HepG2 (cell line): ENCODE measurements at regions not wholly inside any gene's neighbourhood (a gene's known extent, or its start where the extent isn't known, plus 50 kb on each side); places are given as distances from the start of the nearest gene placed in this dataset.

ENCODE experiments used
- ATAC-seq: fragments of 200-7000 bp; cut with Tn5 transposase; 3 replicates; pipeline ENCODE4 v1.9.1; 2020; ENCODE audit warnings: mild to moderate bottlenecking, moderate library complexity
- BruUV-seq: library from RNA; stranded (reverse); fragments of 400-500 nt; replicated peaks from 2 replicates; lab custom pipeline; 2021; lab: Mats Ljungman, UMichigan
- CTCF ChIA-PET: fragments of 300-600 bp; formaldehyde crosslinking; extraction: SDS; loops from one replicate; lab custom pipeline; 2021; ENCODE audit warnings: low total read pairs, inconsistent platforms, low intra/inter-chr PET ratio; lab: Yijun Ruan, JAX
- POLR2A ChIA-PET: fragments of 350-600 bp; sonication (Branson Sonifier 250); formaldehyde crosslinking; loops from one replicate; lab custom pipeline; 2020; ENCODE audit warnings: antibody characterized with exemption, inconsistent platforms; lab: Yijun Ruan, JAX
- DNase-seq: peaks from one replicate; pipeline ENCODE4 v3.0.0-alpha.2; 2015; ENCODE audit warnings: low spot score
- FAIRE-seq: peaks from 3 replicates; lab custom pipeline; 2011; peaks lifted over from hg19 to GRCh38; lab: Jason Lieb, UNC
- H2AFZ ChIP-seq: one replicate; pipeline ENCODE4 v1.6.1; 2011; ENCODE audit warnings: low read length, inconsistent platforms
- H3K27ac ChIP-seq: fragments of 300-600 bp; 3 replicates; pipeline ENCODE4 v1.8.0; 2011; ENCODE audit warnings: mixed run types, mild to moderate bottlenecking, mixed read lengths, low read length, inconsistent platforms; ENCODE audit not compliant: insufficient read depth; ENCODE audit errors: extremely low read length
- H3K27me3 ChIP-seq, 2 experiments: fragments of 200-600 bp in 1 of 2; 2 replicates in 1 of 2; 3 replicates in 1 of 2; pipeline versions ENCODE4 v1.6.0 to v1.8.0; 2011; ENCODE audit warnings: low read length in 2 of 2, mild to moderate bottlenecking in 2 of 2, moderate library complexity in 2 of 2, inconsistent platforms in 1 of 2; ENCODE audit not compliant: insufficient read depth in 2 of 2, control insufficient read depth in 1 of 2
- H3K36me3 ChIP-seq, 2 experiments: fragments of 200-600 bp in 1 of 2; replicated peaks in 1 of 2; 2 replicates in 1 of 2; 3 replicates in 1 of 2; pipeline versions ENCODE4 v1.5.1 to v1.8.0; 2011; ENCODE audit warnings: low read length in 2 of 2, inconsistent platforms in 1 of 2; ENCODE audit not compliant: insufficient read depth in 2 of 2, control insufficient read depth in 1 of 2
- H3K4me1 ChIP-seq: 2 replicates; pipeline ENCODE4 v1.5.1; 2012; ENCODE audit warnings: low read length, inconsistent platforms; ENCODE audit not compliant: insufficient read depth
- H3K4me2 ChIP-seq: 2 replicates; pipeline ENCODE4 v1.6.0; 2011; ENCODE audit warnings: low read depth, low read length, inconsistent platforms
- H3K4me3 ChIP-seq, 3 experiments: fragments of 200-600 bp in 1 of 3; sonication (generic), shearing (Covaris generic) in 1 of 3; replicated peaks in 1 of 3; 2 replicates each; pipeline ENCODE4 v1.5.1; 2011 to 2016; ENCODE audit warnings: low read length in 3 of 3, inconsistent platforms in 2 of 3, low read depth in 2 of 3, mild to moderate bottlenecking in 2 of 3, control low read depth in 1 of 3, mixed read lengths in 1 of 3; ENCODE audit not compliant: insufficient read depth in 1 of 3
- H3K79me2 ChIP-seq: one replicate; pipeline ENCODE4 v1.6.1; 2011; ENCODE audit warnings: low read length, inconsistent platforms; ENCODE audit not compliant: insufficient read depth
- H3K9ac ChIP-seq: 2 replicates; pipeline ENCODE4 v1.6.0; 2011; ENCODE audit warnings: mild to moderate bottlenecking, low read depth, low read length, inconsistent platforms; ENCODE audit not compliant: insufficient read depth
- H3K9me3 ChIP-seq: 2 replicates; pipeline ENCODE4 v1.5.1; 2012; ENCODE audit warnings: mild to moderate bottlenecking, low read length
- H4K20me1 ChIP-seq: 2 replicates; pipeline ENCODE4 v1.6.0; 2011; ENCODE audit warnings: inconsistent platforms, mild to moderate bottlenecking, low read length, moderate library complexity; ENCODE audit not compliant: insufficient read depth
- KLF16 ChIP-seq, 2 experiments: sonication (generic) in 1 of 2; formaldehyde crosslinking in 1 of 2; IDR thresholded peaks; 2 replicates each; pipeline versions ENCODE4 v1.6.1 to v1.8.0; 2016 to 2023; ENCODE audit warnings: missing genetic modification reagents in 2 of 2, missing compliant biosample characterization in 1 of 2
- PRDM15 ChIP-seq: sonication (generic); formaldehyde crosslinking; IDR thresholded peaks from 2 replicates; pipeline ENCODE4 v1.4.0; 2020; ENCODE audit warnings: missing genetic modification reagents
- RBM22 ChIP-seq: fragments of 200-400 bp; formaldehyde crosslinking; optimal IDR thresholded peaks from 2 replicates; pipeline ENCODE3; 2017; ENCODE audit warnings: mild to moderate bottlenecking, low read length, moderate library complexity
- REPIN1 ChIP-seq: sonication (generic); formaldehyde crosslinking; IDR thresholded peaks from 2 replicates; pipeline ENCODE4 v1.8.0; 2022; ENCODE audit warnings: missing genetic modification reagents, low read depth, mild to moderate bottlenecking, borderline replicate concordance
- RERE ChIP-seq: IDR thresholded peaks from 2 replicates; pipeline ENCODE4 v1.6.1; 2016; ENCODE audit warnings: low read depth, missing genetic modification reagents, missing compliant biosample characterization
- ZKSCAN5 ChIP-seq: sonication (generic); formaldehyde crosslinking; IDR thresholded peaks from 2 replicates; pipeline ENCODE4 v1.5.1; 2020; ENCODE audit warnings: mild to moderate bottlenecking, missing genetic modification reagents
- ZNF180 ChIP-seq: sonication (generic); formaldehyde crosslinking; IDR thresholded peaks from 2 replicates; pipeline ENCODE4 v1.4.0; 2020; ENCODE audit warnings: low read depth, missing genetic modification reagents, borderline replicate concordance
- ZNF781 ChIP-seq: sonication (generic); formaldehyde crosslinking; IDR thresholded peaks from 2 replicates; pipeline ENCODE4 v1.5.1; 2020; ENCODE audit warnings: borderline replicate concordance, mild to moderate bottlenecking, missing genetic modification reagents; ENCODE audit errors: not compliant biosample characterization
- ZNF788 ChIP-seq: sonication (generic); formaldehyde crosslinking; IDR thresholded peaks from 2 replicates; pipeline ENCODE4 v1.5.0; 2020; ENCODE audit warnings: mild to moderate bottlenecking, missing genetic modification reagents, borderline replicate concordance
- WGBS: methylation state at CpG from one replicate; pipeline ENCODE4 v1.1.6; 2017; ENCODE audit warnings: low lambda C conversion rate; 5-methylcytosine and 5-hydroxymethylcytosine counted together
- in situ Hi-C: cut with HindIII; loops from 2 replicates; pipeline ENCODE4 v1.10.0; 2017; ENCODE audit warnings: low pct_unique_long_range_greater_than_20kb; ENCODE audit not compliant: extremely low pct_ligation_motif_present
- intact Hi-C: fragments of 100-400 bp; cut with micrococcal nuclease; formaldehyde crosslinking; loops from one replicate; pipeline ENCODE4 v1.10.0; 2022; ENCODE audit not compliant: unreplicated experiment
- TF ChIP-seq, protein P1 (sequence below): sonication (generic); formaldehyde crosslinking; IDR thresholded peaks from 2 replicates; pipeline ENCODE4 v1.5.1; 2020; ENCODE audit warnings: missing genetic modification reagents, mild to moderate bottlenecking, borderline replicate concordance
- TF ChIP-seq, protein P2 (sequence below): sonication (generic); formaldehyde crosslinking; IDR thresholded peaks from 2 replicates; pipeline ENCODE4 v1.4.0; 2020; ENCODE audit warnings: missing genetic modification reagents, borderline replicate concordance

DNA sequence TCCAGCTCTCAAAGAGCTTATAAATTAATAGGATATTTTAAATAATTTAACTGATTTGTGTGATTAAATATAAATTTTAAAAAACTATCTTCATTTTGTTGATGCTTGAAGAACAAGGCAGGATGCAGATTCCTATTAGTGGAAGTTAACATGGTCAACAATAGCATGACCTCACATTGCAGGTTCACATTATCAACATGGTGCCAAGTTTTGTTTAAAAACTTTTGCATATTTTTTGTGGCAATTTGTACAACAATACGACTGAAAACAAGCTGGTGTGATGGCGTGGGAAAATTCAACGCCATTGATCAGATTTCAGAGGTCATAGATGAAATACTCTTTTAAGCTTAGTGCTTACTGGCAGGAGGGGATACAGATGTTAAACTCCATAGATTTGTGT is 114.1 kb upstream of the MYO10 start:
- Histone ChIP-seq H3K4me3 (no peak overlapping the region), H4K20me1 (no peaks in the 10 kb centered on the region), H3K4me2 (no peak overlapping the region), H3K9ac (no peak overlapping the region), H3K27me3 (no peaks in the 10 kb centered on the region), H3K36me3 (no peaks in the 10 kb centered on the region), H3K4me1 (no peaks in the 10 kb centered on the region), H3K27ac (no peak overlapping the region), H3K79me2 (no peaks in the 10 kb centered on the region), H3K9me3 (no peaks in the 10 kb centered on the region), H2AFZ (no peak overlapping the region)
- ATAC-seq (no peak), FAIRE-seq (no peak), DNase-seq (no peak)
- 30% methylated on average over 3 of the region's 3 CpGs for WGBS
- ChIA-PET CTCF (no interaction called here), POLR2A (no interaction called here)
- no TSS peak for BruUV-seq
- intact Hi-C loops (no loop called here), in situ Hi-C loops (no loop called here)
- TF ChIP-seq ZKSCAN5 (CRISPR knock-in tag) (no peak), RBM22 (no peak), RERE (CRISPR knock-in tag) (no peak), REPIN1 (CRISPR knock-in tag) (no peak), ZNF788 (no peak), PRDM15 (CRISPR knock-in tag) (no peak), ZNF180 (CRISPR knock-in tag) (no peak), KLF16 (CRISPR knock-in tag; IDR thresholded peaks at IDR 0.05) (no peak), ZNF781 (no peak)
- TF ChIP-seq, protein P1, sequence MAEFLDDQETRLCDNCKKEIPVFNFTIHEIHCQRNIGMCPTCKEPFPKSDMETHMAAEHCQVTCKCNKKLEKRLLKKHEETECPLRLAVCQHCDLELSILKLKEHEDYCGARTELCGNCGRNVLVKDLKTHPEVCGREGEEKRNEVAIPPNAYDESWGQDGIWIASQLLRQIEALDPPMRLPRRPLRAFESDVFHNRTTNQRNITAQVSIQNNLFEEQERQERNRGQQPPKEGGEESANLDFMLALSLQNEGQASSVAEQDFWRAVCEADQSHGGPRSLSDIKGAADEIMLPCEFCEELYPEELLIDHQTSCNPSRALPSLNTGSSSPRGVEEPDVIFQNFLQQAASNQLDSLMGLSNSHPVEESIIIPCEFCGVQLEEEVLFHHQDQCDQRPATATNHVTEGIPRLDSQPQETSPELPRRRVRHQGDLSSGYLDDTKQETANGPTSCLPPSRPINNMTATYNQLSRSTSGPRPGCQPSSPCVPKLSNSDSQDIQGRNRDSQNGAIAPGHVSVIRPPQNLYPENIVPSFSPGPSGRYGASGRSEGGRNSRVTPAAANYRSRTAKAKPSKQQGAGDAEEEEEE (CRISPR knock-in tag) = no peak
- TF ChIP-seq, protein P2, sequence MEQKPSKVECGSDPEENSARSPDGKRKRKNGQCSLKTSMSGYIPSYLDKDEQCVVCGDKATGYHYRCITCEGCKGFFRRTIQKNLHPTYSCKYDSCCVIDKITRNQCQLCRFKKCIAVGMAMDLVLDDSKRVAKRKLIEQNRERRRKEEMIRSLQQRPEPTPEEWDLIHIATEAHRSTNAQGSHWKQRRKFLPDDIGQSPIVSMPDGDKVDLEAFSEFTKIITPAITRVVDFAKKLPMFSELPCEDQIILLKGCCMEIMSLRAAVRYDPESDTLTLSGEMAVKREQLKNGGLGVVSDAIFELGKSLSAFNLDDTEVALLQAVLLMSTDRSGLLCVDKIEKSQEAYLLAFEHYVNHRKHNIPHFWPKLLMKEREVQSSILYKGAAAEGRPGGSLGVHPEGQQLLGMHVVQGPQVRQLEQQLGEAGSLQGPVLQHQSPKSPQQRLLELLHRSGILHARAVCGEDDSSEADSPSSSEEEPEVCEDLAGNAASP (CRISPR knock-in tag) = no peak
